Upper lobe of left lung (tissue), 4 donors: ENCODE measurements at regions not wholly inside any gene's neighbourhood (a gene's known extent, or its start where the extent isn't known, plus 50 kb on each side); places are given as distances from the start of the nearest gene placed in this dataset.

Experiments used
- EP300 ChIP-seq, 4 donors: sonication (generic); formaldehyde crosslinking; IDR thresholded peaks; one replicate each; pipeline ENCODE4 v1.5.1; 2017; ENCODE audit warnings: antibody characterized with exemption in 4 of 4, control low read depth in 2 of 4
- POLR2A ChIP-seq, 4 donors: fragments of 450-650 bp; IDR thresholded peaks; one replicate each; pipeline ENCODE4 v1.5.1; 2016 to 2017; ENCODE audit warnings: antibody characterized with exemption in 4 of 4, mild to moderate bottlenecking in 2 of 4
- POLR2AphosphoS5 ChIP-seq, 2 donors: sonication (generic); formaldehyde crosslinking; IDR thresholded peaks; one replicate each; pipeline ENCODE4 v1.5.1; 2017; ENCODE audit warnings: antibody characterized with exemption in 2 of 2
- TF ChIP-seq, protein P1 (sequence below), 6 experiments: fragments of 450-650 bp in 4 of 6; fragments of 200-600 bp in 2 of 6; sonication (generic) in 2 of 6; IDR thresholded peaks; one replicate each; pipeline ENCODE4 v1.5.1; 2016 to 2019; ENCODE audit warnings: antibody characterized with exemption in 6 of 6

DNA sequence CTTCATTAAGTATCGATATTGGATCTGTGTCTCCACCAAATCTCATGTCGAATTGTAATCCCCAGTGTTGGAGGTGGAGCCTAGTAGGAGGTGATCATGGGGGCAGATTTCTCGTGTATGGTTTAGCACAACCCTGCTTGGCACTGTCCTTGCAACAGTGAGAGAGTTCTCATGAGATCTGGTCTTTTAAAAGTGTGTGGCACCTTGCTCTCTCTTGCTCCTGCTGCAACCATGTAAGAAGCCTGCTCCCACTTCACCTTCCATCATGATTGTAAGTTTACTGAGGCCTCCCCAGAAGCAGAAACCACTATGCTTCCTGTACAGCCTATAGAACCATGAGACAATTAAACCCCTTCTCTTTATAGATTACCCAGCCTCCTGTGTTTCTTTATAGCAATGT is 424.4 kb downstream of the NPHP4 start:
- TF ChIP-seq, protein P1, sequence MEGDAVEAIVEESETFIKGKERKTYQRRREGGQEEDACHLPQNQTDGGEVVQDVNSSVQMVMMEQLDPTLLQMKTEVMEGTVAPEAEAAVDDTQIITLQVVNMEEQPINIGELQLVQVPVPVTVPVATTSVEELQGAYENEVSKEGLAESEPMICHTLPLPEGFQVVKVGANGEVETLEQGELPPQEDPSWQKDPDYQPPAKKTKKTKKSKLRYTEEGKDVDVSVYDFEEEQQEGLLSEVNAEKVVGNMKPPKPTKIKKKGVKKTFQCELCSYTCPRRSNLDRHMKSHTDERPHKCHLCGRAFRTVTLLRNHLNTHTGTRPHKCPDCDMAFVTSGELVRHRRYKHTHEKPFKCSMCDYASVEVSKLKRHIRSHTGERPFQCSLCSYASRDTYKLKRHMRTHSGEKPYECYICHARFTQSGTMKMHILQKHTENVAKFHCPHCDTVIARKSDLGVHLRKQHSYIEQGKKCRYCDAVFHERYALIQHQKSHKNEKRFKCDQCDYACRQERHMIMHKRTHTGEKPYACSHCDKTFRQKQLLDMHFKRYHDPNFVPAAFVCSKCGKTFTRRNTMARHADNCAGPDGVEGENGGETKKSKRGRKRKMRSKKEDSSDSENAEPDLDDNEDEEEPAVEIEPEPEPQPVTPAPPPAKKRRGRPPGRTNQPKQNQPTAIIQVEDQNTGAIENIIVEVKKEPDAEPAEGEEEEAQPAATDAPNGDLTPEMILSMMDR (IDR thresholded peaks at IDR 0.05): no peak
- no peak for TF ChIP-seq POLR2AphosphoS5 (IDR thresholded peaks at IDR 0.05)
- no peak for TF ChIP-seq POLR2A (IDR thresholded peaks at IDR 0.05)
- no peak for TF ChIP-seq EP300 (IDR thresholded peaks at IDR 0.05)
